ENCODE measurements at regions not wholly inside any gene's neighbourhood (a gene's known extent, or its start where the extent isn't known, plus 50 kb on each side); places are given as distances from the start of the nearest gene placed in this dataset.

GRCh38 chr15:37340438-37340837 lies 240.1 kb upstream of the MEIS2 start:
- TF ChIP-seq CTCF (conservative IDR thresholded peaks at IDR 0.05 in 1 of 2, IDR thresholded peaks at IDR 0.05 in 1 of 2; ENCODE audit: extremely low read depth in 1 of 2, insufficient read depth in 1 of 2, low read depth in 1 of 2, low read length in 2 of 2) (no peak), EZH2 (IDR thresholded peaks at IDR 0.05; ENCODE audit: borderline replicate concordance, low read length) (no peak)

All from mammary epithelial cell (primary cell).